Peyer's patch (tissue), 4 donors: ENCODE measurements at regions not wholly inside any gene's neighbourhood (a gene's known extent, or its start where the extent isn't known, plus 50 kb on each side); places are given as distances from the start of the nearest gene placed in this dataset.

Source experiments
- DNase-seq, 3 donors: peaks; one replicate each; pipeline ENCODE4 v3.0.0-alpha.2; 2017 to 2019
- H3K27ac ChIP-seq, 4 donors: fragments of 200-600 bp; sonication (generic); one replicate each; pipeline ENCODE4 v1.5.1; 2016 to 2019
- H3K27me3 ChIP-seq, 2 donors: fragments of 200-600 bp; sonication (generic); one replicate each; pipeline ENCODE4 v1.5.1; 2019
- H3K36me3 ChIP-seq, 3 donors: fragments of 200-600 bp; sonication (generic); one replicate each; pipeline ENCODE4 v1.5.1; 2016 to 2019
- H3K4me1 ChIP-seq, 4 donors: fragments of 200-600 bp; sonication (generic); one replicate each; pipeline ENCODE4 v1.5.1; 2016 to 2019
- H3K4me3 ChIP-seq, 4 donors: fragments of 200-600 bp; sonication (generic); 1 replicate in 3 of 4; 2 replicates in 1 of 4; pipeline ENCODE4 v1.5.1; 2016 to 2019; ENCODE audit warnings: mild to moderate bottlenecking in 1 of 4
- H3K9me3 ChIP-seq, 4 donors: fragments of 200-600 bp; sonication (generic); one replicate each; pipeline ENCODE4 v1.5.1; 2016 to 2019; ENCODE audit warnings: mild to moderate bottlenecking in 1 of 4
- POLR2A ChIP-seq, 2 donors: fragments of 450-650 bp; IDR thresholded peaks; one replicate each; pipeline ENCODE4 v1.5.1; 2017; ENCODE audit warnings: antibody characterized with exemption in 2 of 2, mild to moderate bottlenecking in 2 of 2, moderate library complexity in 2 of 2
- TF ChIP-seq, protein P1 (sequence below), 6 experiments: fragments of 450-650 bp in 4 of 6; fragments of 200-600 bp in 2 of 6; sonication (generic) in 1 of 6; IDR thresholded peaks; one replicate each; pipeline ENCODE4 v1.5.1; 2017 to 2019; ENCODE audit warnings: antibody characterized with exemption in 6 of 6, mild to moderate bottlenecking in 3 of 6, moderate library complexity in 1 of 6

DNA sequence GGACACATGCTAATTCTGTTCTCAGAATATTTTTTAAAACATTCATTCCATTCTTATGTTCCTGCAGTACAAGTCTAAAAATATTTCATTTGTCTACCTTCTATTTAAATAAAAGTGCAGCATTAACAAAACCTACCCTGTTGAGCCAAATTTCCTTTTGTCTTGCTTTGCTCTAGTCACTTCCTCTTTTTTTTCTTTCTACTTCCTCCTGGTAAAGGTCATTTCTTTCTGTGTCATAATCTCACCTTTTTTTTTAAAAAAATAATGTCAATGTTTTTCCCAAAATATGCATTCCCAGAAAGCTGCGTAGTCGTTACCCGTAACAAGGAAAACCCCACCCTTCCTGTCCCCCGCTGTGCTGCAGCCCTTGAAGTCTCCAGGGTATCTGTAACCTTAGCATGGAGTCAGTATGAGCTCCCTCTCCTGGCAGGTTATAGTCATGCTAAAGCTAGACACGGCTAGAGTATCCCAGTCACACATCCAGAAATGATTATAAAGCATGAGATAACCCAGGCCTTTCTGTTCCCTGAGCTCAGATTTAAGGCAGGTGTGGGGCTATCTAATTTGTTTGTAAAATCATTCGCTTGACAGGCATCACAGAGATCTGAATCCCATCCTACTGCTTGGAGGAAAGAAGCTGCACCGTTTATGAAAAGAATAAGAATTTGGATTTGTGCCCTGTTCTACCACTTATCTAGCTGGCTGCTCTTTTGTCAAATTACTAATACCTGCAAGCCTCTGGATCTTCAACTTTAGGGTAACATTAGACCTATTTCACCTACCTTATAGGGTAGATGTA lies 51.1 kb upstream of the EED start:
- H3K27me3 ChIP-seq = no peaks in the 10 kb centered on the region
- H3K9me3 ChIP-seq = no peaks in the 10 kb centered on the region
- peak; percentile 52 to 83 (median 59) for DNase-seq
- peaks cover 0 to 15% (median 0%) of the 10 kb centered on the region in 4 donors for H3K4me1 ChIP-seq
- TF ChIP-seq, protein P1, sequence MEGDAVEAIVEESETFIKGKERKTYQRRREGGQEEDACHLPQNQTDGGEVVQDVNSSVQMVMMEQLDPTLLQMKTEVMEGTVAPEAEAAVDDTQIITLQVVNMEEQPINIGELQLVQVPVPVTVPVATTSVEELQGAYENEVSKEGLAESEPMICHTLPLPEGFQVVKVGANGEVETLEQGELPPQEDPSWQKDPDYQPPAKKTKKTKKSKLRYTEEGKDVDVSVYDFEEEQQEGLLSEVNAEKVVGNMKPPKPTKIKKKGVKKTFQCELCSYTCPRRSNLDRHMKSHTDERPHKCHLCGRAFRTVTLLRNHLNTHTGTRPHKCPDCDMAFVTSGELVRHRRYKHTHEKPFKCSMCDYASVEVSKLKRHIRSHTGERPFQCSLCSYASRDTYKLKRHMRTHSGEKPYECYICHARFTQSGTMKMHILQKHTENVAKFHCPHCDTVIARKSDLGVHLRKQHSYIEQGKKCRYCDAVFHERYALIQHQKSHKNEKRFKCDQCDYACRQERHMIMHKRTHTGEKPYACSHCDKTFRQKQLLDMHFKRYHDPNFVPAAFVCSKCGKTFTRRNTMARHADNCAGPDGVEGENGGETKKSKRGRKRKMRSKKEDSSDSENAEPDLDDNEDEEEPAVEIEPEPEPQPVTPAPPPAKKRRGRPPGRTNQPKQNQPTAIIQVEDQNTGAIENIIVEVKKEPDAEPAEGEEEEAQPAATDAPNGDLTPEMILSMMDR (IDR thresholded peaks at IDR 0.05) = peak; percentile 68 to 90 (median 78)
- TF ChIP-seq POLR2A (IDR thresholded peaks at IDR 0.05) = no peak
- H3K4me3 ChIP-seq = peak overlapping the region in 2 of 4 donors; percentile 5 to 25
- peak overlapping the region; percentile 7 to 61 (median 27) for H3K27ac ChIP-seq
- no peaks in the 10 kb centered on the region for H3K36me3 ChIP-seq

- peak overlapping the region; percentile 7 to 61 (median 25) for H3K27ac ChIP-seq
- no peaks in the 10 kb centered on the region for H3K36me3 ChIP-seq
- TF ChIP-seq POLR2A (IDR thresholded peaks at IDR 0.05) = no peak
- TF ChIP-seq, protein P1 (IDR thresholded peaks at IDR 0.05) = no peak
- H3K27me3 ChIP-seq = no peaks in the 10 kb centered on the region
- no peak for DNase-seq
- H3K4me1 ChIP-seq = peaks cover 0 to 15% (median 0%) of the 10 kb centered on the region in 4 donors
- H3K4me3 ChIP-seq = no peak overlapping the region
- no peaks in the 10 kb centered on the region for H3K9me3 ChIP-seq
Measured at GRCh38 chr11:86192519-86193257, 51.9 kb upstream of the EED start.

DNA sequence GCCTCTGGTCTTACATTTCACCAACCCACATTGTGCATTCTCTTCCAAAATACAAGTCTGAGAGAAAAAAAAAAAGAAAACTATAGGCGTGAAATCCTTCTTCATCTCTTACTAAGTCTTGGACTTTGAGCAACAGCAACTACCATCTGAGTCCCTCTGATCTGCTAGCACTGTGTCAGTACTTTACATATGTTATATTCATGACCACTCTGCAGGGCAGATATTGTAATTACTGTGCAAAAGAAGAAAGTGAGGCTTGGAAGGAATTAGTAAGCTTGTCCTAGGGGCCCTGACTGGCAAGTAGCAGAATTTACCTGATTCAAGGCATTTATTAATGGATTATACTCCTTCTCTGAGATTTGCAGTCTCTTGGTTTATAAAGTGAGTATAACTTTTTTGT lies 52.7 kb upstream of the EED start:
- TF ChIP-seq, protein P1 (IDR thresholded peaks at IDR 0.05) = no peak
- no peak for TF ChIP-seq POLR2A (IDR thresholded peaks at IDR 0.05)
- no peak overlapping the region for H3K27ac ChIP-seq
- DNase-seq = no peak

GRCh38 chr11:86187027-86187426 lies 57.5 kb upstream of the EED start:
- TF ChIP-seq, protein P1 (IDR thresholded peaks at IDR 0.05) = no peak
- no peak for TF ChIP-seq POLR2A (IDR thresholded peaks at IDR 0.05)
- no peaks in the 10 kb centered on the region for H3K36me3 ChIP-seq

More for the DNA sequence above, 52.7 kb upstream of the EED start:
- H3K9me3 ChIP-seq = no peaks in the 10 kb centered on the region
- peaks cover 0 to 15% (median 0%) of the 10 kb centered on the region in 4 donors for H3K4me1 ChIP-seq
- H3K27me3 ChIP-seq = no peaks in the 10 kb centered on the region
- no peaks in the 10 kb centered on the region for H3K36me3 ChIP-seq
- no peak overlapping the region for H3K4me3 ChIP-seq

GRCh38 chr11:86186386-86186785 lies 58.2 kb upstream of the EED start:
- Histone ChIP-seq H3K9me3 (no peaks in the 10 kb centered on the region), H3K27ac (no peak overlapping the region), H3K36me3 (no peaks in the 10 kb centered on the region), H3K27me3 (no peaks in the 10 kb centered on the region), H3K4me1 (peaks cover 0 to 15% (median 4%) of the 10 kb centered on the region in 4 donors), H3K4me3 (no peak overlapping the region)
- no peak for TF ChIP-seq POLR2A (IDR thresholded peaks at IDR 0.05)
- DNase-seq = no peak

More at GRCh38 chr11:86187027-86187426, 57.5 kb upstream of the EED start:
- Histone ChIP-seq H3K27ac (no peak overlapping the region), H3K4me1 (peaks cover 0 to 15% (median 4%) of the 10 kb centered on the region in 4 donors), H3K27me3 (no peaks in the 10 kb centered on the region), H3K4me3 (no peak overlapping the region), H3K9me3 (no peaks in the 10 kb centered on the region)
- DNase-seq = no peak

DNA sequence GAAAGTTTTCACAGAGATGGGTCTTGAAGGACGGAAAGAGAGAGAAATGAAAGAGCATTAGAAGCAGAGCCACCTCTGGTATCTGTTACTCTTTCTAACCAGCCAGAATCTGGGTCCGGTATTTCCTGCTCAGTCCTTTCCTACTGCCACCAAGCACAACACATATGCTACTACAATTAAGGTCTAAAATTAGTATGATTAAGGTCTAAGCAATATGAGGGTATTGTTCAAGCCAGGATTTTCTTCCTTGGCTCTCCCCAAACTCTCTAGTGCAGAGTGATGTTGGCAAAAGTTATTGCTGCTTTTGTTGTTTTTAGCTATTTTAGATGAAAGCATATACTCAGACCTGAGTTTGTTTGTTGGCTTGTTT lies 59.2 kb upstream of the EED start:
- no peak overlapping the region for H3K27ac ChIP-seq
- no peaks in the 10 kb centered on the region for H3K36me3 ChIP-seq
- no peak overlapping the region for H3K4me3 ChIP-seq
- H3K27me3 ChIP-seq = no peaks in the 10 kb centered on the region
- H3K4me1 ChIP-seq = peaks cover 0 to 15% (median 4%) of the 10 kb centered on the region in 4 donors
- H3K9me3 ChIP-seq = no peaks in the 10 kb centered on the region
- TF ChIP-seq, protein P1 (IDR thresholded peaks at IDR 0.05) = no peak
- no peak for DNase-seq
